Spleen (tissue), 11 donors: ENCODE measurements at regions not wholly inside any gene's neighbourhood (a gene's known extent, or its start where the extent isn't known, plus 50 kb on each side); places are given as distances from the start of the nearest gene placed in this dataset.

Experiments used
- DNase-seq: peaks from one replicate; pipeline ENCODE4 v3.0.0-alpha.2; 2020
- H3K27ac ChIP-seq, 8 donors: fragments of 200-600 bp; sonication (generic) in 7 of 8; 1 replicate in 4 of 8; 2 replicates in 4 of 8; pipeline versions ENCODE4 v1.5.0 to v1.8.0; 2016 to 2021; ENCODE audit warnings: inconsistent platforms in 4 of 8, mild to moderate bottlenecking in 4 of 8, moderate library complexity in 1 of 8
- H3K27me3 ChIP-seq, 7 donors: fragments of 200-600 bp; sonication (generic) in 6 of 7; replicated peaks in 1 of 7; 1 replicate in 4 of 7; 2 replicates in 3 of 7; pipeline versions ENCODE4 v1.5.0 to v1.8.0; 2016 to 2021; ENCODE audit warnings: inconsistent platforms in 3 of 7, mild to moderate bottlenecking in 1 of 7
- H3K36me3 ChIP-seq, 6 donors: fragments of 200-600 bp; sonication (generic) in 5 of 6; 1 replicate in 4 of 6; 2 replicates in 2 of 6; pipeline versions ENCODE4 v1.5.0 to v1.8.0; 2016 to 2021; ENCODE audit warnings: inconsistent platforms in 2 of 6
- H3K4me1 ChIP-seq, 6 donors: fragments of 200-600 bp; sonication (generic) in 5 of 6; 1 replicate in 3 of 6; 2 replicates in 3 of 6; pipeline versions ENCODE4 v1.5.0 to v1.8.0; 2016 to 2021; ENCODE audit warnings: inconsistent platforms in 3 of 6
- H3K4me3 ChIP-seq, 8 donors: fragments of 200-600 bp; sonication (generic) in 7 of 8; 1 replicate in 4 of 8; 2 replicates in 4 of 8; pipeline versions ENCODE4 v1.5.0 to v1.8.0; 2016 to 2021; ENCODE audit warnings: inconsistent platforms in 4 of 8, mild to moderate bottlenecking in 4 of 8, moderate library complexity in 2 of 8
- H3K9me3 ChIP-seq, 8 donors: fragments of 200-600 bp; sonication (generic) in 7 of 8; 1 replicate in 4 of 8; 2 replicates in 4 of 8; pipeline versions ENCODE4 v1.5.0 to v1.8.0; 2016 to 2021; ENCODE audit warnings: inconsistent platforms in 4 of 8
- CTCF ChIP-seq, 11 experiments: fragments of 200-600 bp in 7 of 11; fragments of 450-650 bp in 4 of 11; sonication (generic) in 4 of 11; IDR thresholded peaks in 8 of 11; conservative IDR thresholded peaks in 3 of 11; 1 replicate in 7 of 11; 2 replicates in 4 of 11; pipeline versions ENCODE4 v1.4.0 to v1.8.0; 2016 to 2021; ENCODE audit warnings: antibody characterized with exemption in 11 of 11, inconsistent platforms in 4 of 11, mild to moderate bottlenecking in 1 of 11
- POLR2A ChIP-seq, 3 donors: fragments of 450-650 bp; IDR thresholded peaks; one replicate each; pipeline ENCODE4 v1.5.1; 2017; ENCODE audit warnings: antibody characterized with exemption in 3 of 3, mild to moderate bottlenecking in 1 of 3
- POLR2AphosphoS5 ChIP-seq, 3 donors: sonication (generic); formaldehyde crosslinking; IDR thresholded peaks; one replicate each; pipeline ENCODE4 v1.5.1; 2017; ENCODE audit warnings: antibody characterized with exemption in 3 of 3
- WGBS, 5 donors: extraction: QIAGEN DNeasy Blood & Tissue Kit in 3 of 5; methylation state at CpG; one replicate each; pipeline versions ENCODE4 v1.1.5 to v1.1.7; 2013 to 2018; 5-methylcytosine and 5-hydroxymethylcytosine counted together
- intact Hi-C: fragments of 100-400 bp; cut with DNase I; formaldehyde crosslinking; loops from one replicate; pipeline ENCODE4 v1.15.0; 2023; ENCODE audit warnings: low total_unique reads
- donor health status: healthy with polysubstance abuse.
- donor health status: DM: no; HTN: no; CAD: no; lungs with moderate emphysema.
- donor health status: DM: no; HTN: no; CAD: no.
- donor health status: Bipolar disorder and iron deficiency.
- donor health status: healthy.
- donor health status: DM: no; HTN: no; CAD: no.
- donor health status: DM: yes; HTN: yes; CAD: no.

- intact Hi-C loops: no loop called here
- H3K27ac ChIP-seq: no peak overlapping the region
- H3K4me3 ChIP-seq: no peak overlapping the region
- no peaks in the 10 kb centered on the region for H3K4me1 ChIP-seq
- no peaks in the 10 kb centered on the region for H3K27me3 ChIP-seq
- H3K36me3 ChIP-seq: no peaks in the 10 kb centered on the region
- no peak for TF ChIP-seq CTCF (IDR thresholded peaks at IDR 0.05 in 8 of 11, conservative IDR thresholded peaks at IDR 0.05 in 3 of 11)
- TF ChIP-seq POLR2AphosphoS5 (IDR thresholded peaks at IDR 0.05): no peak
- H3K9me3 ChIP-seq: no peaks in the 10 kb centered on the region
- no peak for DNase-seq
Observed at GRCh38 chr4:35943606-35944005, 300.7 kb downstream of the ARAP2 start.

- WGBS, 5 donors: 91 to 97% (median 96%) methylated on average over 2 of the region's 2 CpGs
- Histone ChIP-seq H3K27me3 (no peaks in the 10 kb centered on the region), H3K9me3 (peaks cover 3 to 20% (median 16%) of the 10 kb centered on the region in 8 donors), H3K27ac (no peak overlapping the region), H3K36me3 (no peaks in the 10 kb centered on the region), H3K4me1 (no peaks in the 10 kb centered on the region), H3K4me3 (no peak overlapping the region)
- DNase-seq: no peak
- TF ChIP-seq CTCF (IDR thresholded peaks at IDR 0.05 in 8 of 11, conservative IDR thresholded peaks at IDR 0.05 in 3 of 11): no peak
- TF ChIP-seq POLR2A (IDR thresholded peaks at IDR 0.05): no peak
- TF ChIP-seq POLR2AphosphoS5 (IDR thresholded peaks at IDR 0.05): no peak
- intact Hi-C loops: no loop called here
Observed at GRCh38 chr4:35948171-35948570, 296.1 kb downstream of the ARAP2 start.

- peaks cover 3 to 39% (median 37%) of the 10 kb centered on the region in 8 donors for H3K9me3 ChIP-seq
- DNase-seq: no peak
- H3K4me1 ChIP-seq: no peaks in the 10 kb centered on the region
- intact Hi-C loops: no loop called here
- TF ChIP-seq POLR2A (IDR thresholded peaks at IDR 0.05) (no peak), POLR2AphosphoS5 (IDR thresholded peaks at IDR 0.05) (no peak), CTCF (IDR thresholded peaks at IDR 0.05 in 8 of 11, conservative IDR thresholded peaks at IDR 0.05 in 3 of 11) (no peak)
- no peak overlapping the region for H3K27ac ChIP-seq
- H3K27me3 ChIP-seq: no peaks in the 10 kb centered on the region
- H3K36me3 ChIP-seq: no peaks in the 10 kb centered on the region
- WGBS, 5 donors: 90 to 94% (median 92%) methylated on average over 1 of the region's 1 CpG
- H3K4me3 ChIP-seq: no peak overlapping the region
Observed at GRCh38 chr4:35950442-35950841, 293.9 kb downstream of the ARAP2 start.

- Histone ChIP-seq H3K27ac (no peak overlapping the region), H3K9me3 (peaks cover 3 to 59% (median 51%) of the 10 kb centered on the region in 8 donors), H3K4me1 (no peaks in the 10 kb centered on the region), H3K36me3 (no peaks in the 10 kb centered on the region), H3K27me3 (no peaks in the 10 kb centered on the region), H3K4me3 (no peak overlapping the region)
- DNase-seq: no peak
- 85 to 96% (median 93%) methylated on average over 2 of the region's 2 CpGs for WGBS, 5 donors
- intact Hi-C loops: no loop called here
- TF ChIP-seq CTCF (IDR thresholded peaks at IDR 0.05 in 8 of 11, conservative IDR thresholded peaks at IDR 0.05 in 3 of 11): no peak
- TF ChIP-seq POLR2AphosphoS5 (IDR thresholded peaks at IDR 0.05): no peak
- TF ChIP-seq POLR2A (IDR thresholded peaks at IDR 0.05): no peak
Observed at GRCh38 chr4:35952751-35953150, 291.6 kb downstream of the ARAP2 start.
